22Rv1 (cell line): ENCODE measurements at regions not wholly inside any gene's neighbourhood (a gene's known extent, or its start where the extent isn't known, plus 50 kb on each side); places are given as distances from the start of the nearest gene placed in this dataset.

Experiments used
- CTCF ChIP-seq: fragments of 450-650 bp; IDR thresholded peaks from 2 replicates; pipeline ENCODE4 v1.5.1; 2017; ENCODE audit warnings: mild to moderate bottlenecking
- ZFX ChIP-seq: fragments of 450-650 bp; IDR thresholded peaks from 2 replicates; pipeline ENCODE4 v1.6.1; 2017; ENCODE audit warnings: antibody characterized with exemption, borderline replicate concordance

- no peak for TF ChIP-seq CTCF
- no peak for TF ChIP-seq ZFX
Measured at GRCh38 chr3:63130625-63131024, 147.5 kb upstream of the SYNPR start.
